Tibial artery (tissue), 4 donors: ENCODE measurements at regions not wholly inside any gene's neighbourhood (a gene's known extent, or its start where the extent isn't known, plus 50 kb on each side); places are given as distances from the start of the nearest gene placed in this dataset.
"Not testable (repeated sequence)": the region's sequence is repeated elsewhere in the genome, so short reads cannot be mapped to it uniquely, and the experiment has no call there.

Experiments
- DNase-seq, 2 donors: peaks; one replicate each; pipeline ENCODE4 v3.0.0-alpha.2; 2019
- H3K27ac ChIP-seq, 2 donors: fragments of 200-600 bp; sonication (generic) in 1 of 2; 1 replicate in 1 of 2; 2 replicates in 1 of 2; pipeline ENCODE4 v1.5.1; 2018 to 2019; ENCODE audit warnings: mild to moderate bottlenecking in 1 of 2
- H3K27me3 ChIP-seq, 2 donors: fragments of 200-600 bp; sonication (generic) in 1 of 2; one replicate each; pipeline versions ENCODE4 v1.5.1 to v1.6.0; 2016 to 2019
- H3K36me3 ChIP-seq, 3 donors: fragments of 200-600 bp; sonication (generic) in 2 of 3; one replicate each; pipeline ENCODE4 v1.5.1; 2016 to 2019; ENCODE audit warnings: mild to moderate bottlenecking in 2 of 3
- H3K4me1 ChIP-seq, 4 donors: fragments of 200-600 bp; sonication (generic) in 2 of 4; 1 replicate in 3 of 4; 2 replicates in 1 of 4; pipeline ENCODE4 v1.5.1; 2016 to 2019
- H3K4me3 ChIP-seq, 2 donors: fragments of 200-600 bp; sonication (generic) in 1 of 2; 1 replicate in 1 of 2; 2 replicates in 1 of 2; pipeline ENCODE4 v1.5.1; 2018 to 2019; ENCODE audit warnings: mild to moderate bottlenecking in 2 of 2
- H3K9me3 ChIP-seq, 3 donors: fragments of 200-600 bp; sonication (generic) in 1 of 3; one replicate each; pipeline ENCODE4 v1.5.1; 2016 to 2019
- intact Hi-C: fragments of 100-400 bp; cut with DNase I; formaldehyde crosslinking; loops from one replicate; pipeline ENCODE4 v1.15.0; 2023; ENCODE audit warnings: low total_unique reads
- TF ChIP-seq, protein P1 (sequence below), 2 experiments: fragments of 200-600 bp in 1 of 2; fragments of 450-650 bp in 1 of 2; IDR thresholded peaks; one replicate each; pipeline ENCODE4 v1.5.1; 2017 to 2019; ENCODE audit warnings: antibody characterized with exemption in 2 of 2, mild to moderate bottlenecking in 1 of 2, moderate library complexity in 1 of 2

DNA sequence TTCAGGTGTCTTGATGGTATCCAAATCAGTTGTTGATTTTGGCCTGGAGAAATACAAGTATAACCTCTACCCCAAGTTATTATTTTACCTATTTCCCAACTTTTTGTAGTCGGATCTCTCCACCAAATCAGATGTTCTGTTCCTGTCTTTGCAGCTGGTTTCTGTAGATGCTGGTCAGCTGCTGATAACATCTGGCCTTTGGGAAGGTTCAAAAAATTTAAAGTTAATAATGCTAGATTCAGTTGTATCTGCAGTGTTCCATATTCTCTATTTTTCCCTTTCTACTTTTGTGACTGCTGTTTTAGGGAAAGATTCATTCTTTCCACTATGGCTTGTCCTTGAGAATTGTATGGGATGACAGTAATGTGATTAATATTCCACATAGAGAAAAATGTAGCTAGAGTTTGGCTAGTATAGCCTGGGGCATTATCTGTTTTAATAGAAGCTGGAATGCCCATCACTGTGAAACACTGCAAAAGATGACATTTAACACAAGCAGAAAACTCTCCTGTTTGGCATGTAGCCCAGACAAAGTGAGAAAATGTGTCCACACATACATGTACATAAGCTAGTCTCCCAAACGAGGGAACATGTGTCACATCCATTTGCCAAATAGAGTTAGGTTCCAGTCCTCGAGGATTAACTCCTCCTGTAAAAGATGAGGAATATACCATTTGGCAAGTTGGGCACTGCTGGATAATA lies 99.2 kb downstream of the ZNF100 start:
- H3K36me3 ChIP-seq, DNase-seq, H3K4me3 ChIP-seq, H3K27me3 ChIP-seq, H3K27ac ChIP-seq, H3K9me3 ChIP-seq, intact Hi-C loops, H3K4me1 ChIP-seq: not testable (repeated sequence)

DNA sequence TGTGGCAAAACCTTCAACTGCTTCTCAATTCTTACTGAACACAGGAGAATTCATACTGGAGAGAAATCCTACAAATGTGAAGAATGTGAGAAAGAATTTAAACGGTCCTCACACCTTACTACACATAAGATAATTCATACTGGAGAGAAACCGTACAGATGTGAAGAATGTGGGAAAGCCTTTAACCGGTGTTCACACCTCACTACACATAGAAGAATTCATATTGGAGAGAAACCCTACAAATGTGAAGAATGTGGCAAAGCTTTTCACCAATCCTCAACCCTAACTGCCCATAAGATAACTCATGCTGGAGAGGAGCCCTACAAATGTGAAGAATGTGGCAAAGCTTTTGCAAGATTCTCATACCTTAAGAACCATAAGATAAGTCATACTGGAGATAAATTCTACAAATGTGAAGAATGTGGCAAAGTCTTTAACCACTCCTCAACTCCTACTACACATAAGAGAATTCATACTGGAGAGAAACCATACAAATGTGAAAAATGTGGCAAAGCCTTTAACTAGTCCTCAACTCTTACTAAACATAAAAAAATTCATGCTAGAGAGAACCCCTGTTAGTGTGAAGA lies 111.7 kb downstream of the ZNF100 start:
- intact Hi-C loops, result no loop called here
- H3K27ac ChIP-seq, result no peak overlapping the region
- no peaks in the 10 kb centered on the region for H3K4me1 ChIP-seq
- no peaks in the 10 kb centered on the region for H3K27me3 ChIP-seq
- no peak for DNase-seq
- TF ChIP-seq, protein P1, sequence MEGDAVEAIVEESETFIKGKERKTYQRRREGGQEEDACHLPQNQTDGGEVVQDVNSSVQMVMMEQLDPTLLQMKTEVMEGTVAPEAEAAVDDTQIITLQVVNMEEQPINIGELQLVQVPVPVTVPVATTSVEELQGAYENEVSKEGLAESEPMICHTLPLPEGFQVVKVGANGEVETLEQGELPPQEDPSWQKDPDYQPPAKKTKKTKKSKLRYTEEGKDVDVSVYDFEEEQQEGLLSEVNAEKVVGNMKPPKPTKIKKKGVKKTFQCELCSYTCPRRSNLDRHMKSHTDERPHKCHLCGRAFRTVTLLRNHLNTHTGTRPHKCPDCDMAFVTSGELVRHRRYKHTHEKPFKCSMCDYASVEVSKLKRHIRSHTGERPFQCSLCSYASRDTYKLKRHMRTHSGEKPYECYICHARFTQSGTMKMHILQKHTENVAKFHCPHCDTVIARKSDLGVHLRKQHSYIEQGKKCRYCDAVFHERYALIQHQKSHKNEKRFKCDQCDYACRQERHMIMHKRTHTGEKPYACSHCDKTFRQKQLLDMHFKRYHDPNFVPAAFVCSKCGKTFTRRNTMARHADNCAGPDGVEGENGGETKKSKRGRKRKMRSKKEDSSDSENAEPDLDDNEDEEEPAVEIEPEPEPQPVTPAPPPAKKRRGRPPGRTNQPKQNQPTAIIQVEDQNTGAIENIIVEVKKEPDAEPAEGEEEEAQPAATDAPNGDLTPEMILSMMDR (IDR thresholded peaks at IDR 0.05), result no peak
- H3K4me3 ChIP-seq, result no peak overlapping the region
- H3K9me3 ChIP-seq, result peaks cover 0 to 12% (median 0%) of the 10 kb centered on the region in 3 donors
- H3K36me3 ChIP-seq, result no peaks in the 10 kb centered on the region

DNA sequence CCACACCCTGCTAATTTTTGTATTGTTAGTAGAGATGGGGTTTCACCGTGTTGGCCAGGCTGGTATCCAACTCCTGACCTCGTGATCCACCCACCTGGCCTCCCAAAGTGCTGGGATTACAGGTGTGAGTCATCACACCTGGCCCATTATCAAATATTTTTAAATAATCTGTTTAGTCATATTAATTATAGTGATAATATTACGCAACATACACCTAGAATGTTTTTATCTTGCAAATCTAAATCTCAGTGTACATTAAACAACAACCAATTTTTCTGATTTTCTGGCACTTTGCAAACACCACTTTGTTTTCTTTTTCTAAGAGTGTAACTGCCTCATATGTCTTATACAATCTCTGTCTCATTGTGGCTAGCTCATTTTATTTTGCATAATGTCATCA lies 115.9 kb downstream of the ZNF100 start:
- intact Hi-C loops, H3K27me3 ChIP-seq, H3K4me1 ChIP-seq, H3K36me3 ChIP-seq, H3K27ac ChIP-seq, H3K4me3 ChIP-seq, DNase-seq: not testable (repeated sequence)
- peaks cover 0 to 12% (median 0%) of the 10 kb centered on the region in 3 donors for H3K9me3 ChIP-seq

DNA sequence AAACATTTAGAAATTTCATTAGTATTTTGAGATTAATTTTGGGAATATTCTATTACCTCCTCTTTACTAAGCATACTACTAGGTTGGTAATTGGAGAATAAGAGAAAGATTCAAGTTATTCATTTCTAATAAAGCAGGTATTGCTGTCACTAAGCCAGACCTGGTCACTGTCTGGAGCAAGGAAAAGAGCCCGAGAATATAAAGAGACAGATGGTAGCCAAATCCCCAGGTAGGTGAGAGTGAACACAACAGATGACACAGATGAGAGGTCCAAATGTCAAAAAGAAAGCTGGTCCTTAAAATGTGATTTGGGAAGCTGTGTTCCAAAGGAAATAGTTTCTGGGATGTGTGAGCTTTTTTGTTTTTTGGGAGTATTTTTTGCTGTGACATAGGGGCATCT lies 128.6 kb downstream of the ZNF100 start:
- no peak overlapping the region for H3K27ac ChIP-seq
- no peaks in the 10 kb centered on the region for H3K36me3 ChIP-seq
- H3K4me3 ChIP-seq, result no peak overlapping the region
- H3K27me3 ChIP-seq, result no peaks in the 10 kb centered on the region
- no peaks in the 10 kb centered on the region for H3K4me1 ChIP-seq
- TF ChIP-seq, protein P1 (IDR thresholded peaks at IDR 0.05), result no peak
- intact Hi-C loops, result no loop called here
- H3K9me3 ChIP-seq, result no peaks in the 10 kb centered on the region
- DNase-seq, result no peak

DNA sequence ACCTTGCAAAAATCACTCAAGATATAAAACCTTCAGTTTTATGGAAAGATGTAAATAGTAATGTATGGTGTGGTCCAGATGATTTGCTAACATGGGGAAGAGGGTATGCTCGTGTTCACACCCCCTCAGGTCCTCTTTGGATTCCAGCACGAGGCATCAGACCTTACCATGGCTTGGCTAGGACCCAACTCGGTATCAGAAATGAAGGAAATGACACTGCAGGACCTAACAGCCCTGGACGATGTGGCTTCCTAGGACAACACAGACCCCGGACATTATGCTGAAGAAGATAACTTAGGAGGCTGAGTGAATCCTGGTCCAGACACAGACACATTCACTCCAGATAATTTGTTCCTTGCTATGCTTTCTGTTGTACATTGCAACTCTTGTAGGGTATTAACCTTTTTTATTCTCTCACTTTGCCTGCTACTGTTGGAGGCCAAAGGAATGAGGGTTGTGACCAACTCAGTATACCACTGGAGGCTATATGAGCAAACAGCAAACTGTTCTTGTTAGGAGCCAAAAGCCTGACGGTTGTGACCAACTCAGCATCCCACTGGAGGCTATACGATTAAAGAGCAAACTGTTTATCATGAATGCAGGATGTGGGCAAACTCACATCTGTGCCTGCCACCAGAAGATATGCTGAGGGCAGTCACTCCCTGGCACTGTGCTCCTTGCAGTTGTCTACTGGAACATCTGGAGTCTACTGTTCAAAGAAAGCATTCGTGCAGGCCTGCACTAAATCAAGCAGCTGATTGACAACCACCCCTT lies 121.7 kb downstream of the ZNF429 start:
- intact Hi-C loops, result no loop called here
- Histone ChIP-seq H3K4me3 (no peak overlapping the region), H3K4me1 (no peaks in the 10 kb centered on the region), H3K27me3 (no peaks in the 10 kb centered on the region), H3K36me3 (no peaks in the 10 kb centered on the region), H3K27ac (no peak overlapping the region), H3K9me3 (no peaks in the 10 kb centered on the region)
- DNase-seq, result no peak
- TF ChIP-seq, protein P1 (IDR thresholded peaks at IDR 0.05), result no peak

- no peak overlapping the region for H3K4me3 ChIP-seq
- DNase-seq, result no peak
- no peak overlapping the region for H3K27ac ChIP-seq
- H3K9me3 ChIP-seq, result no peaks in the 10 kb centered on the region
- intact Hi-C loops, result no loop called here
- no peaks in the 10 kb centered on the region for H3K27me3 ChIP-seq
- TF ChIP-seq, protein P1 (IDR thresholded peaks at IDR 0.05), result no peak
- no peaks in the 10 kb centered on the region for H3K36me3 ChIP-seq
- no peaks in the 10 kb centered on the region for H3K4me1 ChIP-seq
These were observed 120.7 kb downstream of the ZNF429 start for GRCh38 chr19:21626091-21626490.
